ENCODE measurements at regions not wholly inside any gene's neighbourhood (a gene's known extent, or its start where the extent isn't known, plus 50 kb on each side); places are given as distances from the start of the nearest gene placed in this dataset.

- TF ChIP-seq CTCF (IDR thresholded peaks at IDR 0.05 in 4 of 5, conservative IDR thresholded peaks at IDR 0.05 in 1 of 5) (no peak), POLR2A (IDR thresholded peaks at IDR 0.05) (no peak)
Measured at GRCh38 chr10:84587789-84588188, 259.4 kb downstream of the CCSER2 start.
